ENCODE measurements at regions not wholly inside any gene's neighbourhood (a gene's known extent, or its start where the extent isn't known, plus 50 kb on each side); places are given as distances from the start of the nearest gene placed in this dataset.
"Not testable (repeated sequence)": the region's sequence is repeated elsewhere in the genome, so short reads cannot be mapped to it uniquely, and the experiment has no call there.

- no peak for TF ChIP-seq REST (IDR thresholded peaks at IDR 0.05)
Measured at GRCh38 chr13:18233783-18234299, 947.8 kb downstream of the TUBA3C start (continued).

GRCh38 chr13:18232994-18233782, 948.4 kb downstream of the TUBA3C start:
- no peak overlapping the region for H3K4me2 ChIP-seq
- no peak for DNase-seq (ENCODE audit: low read depth in 1 of 2, low spot score in 1 of 2)
- ATAC-seq: no peak
- H3K27ac ChIP-seq: no peak overlapping the region
- TF ChIP-seq CEBPB (IDR thresholded peaks at IDR 0.05): no peak
- TF ChIP-seq CBX8 (IDR thresholded peaks at IDR 0.05): no peak
- TF ChIP-seq MAX (IDR thresholded peaks at IDR 0.05): no peak
- no peak for TF ChIP-seq BHLHE40 (IDR thresholded peaks at IDR 0.05; ENCODE audit: low read depth, low read length)
- no peak for TF ChIP-seq RAD21 (conservative IDR thresholded peaks at IDR 0.05 in 1 of 2, IDR thresholded peaks at IDR 0.05 in 1 of 2)
- no peak for TF ChIP-seq TP53 (CRISPR knock-in tag; IDR thresholded peaks at IDR 0.05)
- no peak for TF ChIP-seq EHF (CRISPR knock-in tag; IDR thresholded peaks at IDR 0.05)
- TF ChIP-seq MYC (IDR thresholded peaks at IDR 0.05; ENCODE audit: borderline replicate concordance, low read length): no peak
- no peak for TF ChIP-seq RARB (CRISPR knock-in tag; IDR thresholded peaks at IDR 0.05)
- TF ChIP-seq NFE2L2 (conservative IDR thresholded peaks at IDR 0.05; ENCODE audit: low read length): no peak
- H3K4me3 ChIP-seq: no peak overlapping the region
- POLR2A ChIA-PET: no interaction called here
- H3K4me1 ChIP-seq: no peaks in the 10 kb centered on the region
- 97% methylated on average over 83 of the region's 95 CpGs for WGBS (ENCODE audit: missing lambda C conversion rate)
- FAIRE-seq: no peak
- CTCF ChIA-PET: no interaction called here
- H3K9me3 ChIP-seq: no peaks in the 10 kb centered on the region; the same call in 2 of the 3 replicates

GRCh38 chr13:18232298-18232993, 949.2 kb downstream of the TUBA3C start:
- H3K27ac ChIP-seq: no peak overlapping the region
- H3K9me3 ChIP-seq: no peaks in the 10 kb centered on the region; the same call in 2 of the 3 replicates
- WGBS (ENCODE audit: missing lambda C conversion rate): 97% methylated on average over 50 of the region's 80 CpGs
- ATAC-seq (no peak), DNase-seq (ENCODE audit: low read depth in 1 of 2, low spot score in 1 of 2) (no peak), FAIRE-seq (no peak)
- no peaks in the 10 kb centered on the region for H3K4me1 ChIP-seq
- no peak overlapping the region for H3K4me3 ChIP-seq
- TF ChIP-seq JUN (IDR thresholded peaks at IDR 0.05) (no peak), BHLHE40 (IDR thresholded peaks at IDR 0.05; ENCODE audit: low read depth, low read length) (no peak), ZC3H11A (IDR thresholded peaks at IDR 0.05) (no peak), SREBF2 (IDR thresholded peaks at IDR 0.05) (no peak), BCL3 (IDR thresholded peaks at IDR 0.05) (no peak), POLR2A (IDR thresholded peaks at IDR 0.05; ENCODE audit: low read length) (no peak), TFCP2L1 (CRISPR knock-in tag; IDR thresholded peaks at IDR 0.05) (no peak), KDM1A (IDR thresholded peaks at IDR 0.05; ENCODE audit: low read depth) (no peak), POLR2AphosphoS2 (conservative IDR thresholded peaks at IDR 0.05; ENCODE audit: low read length) (no peak), E2F6 (IDR thresholded peaks at IDR 0.05; ENCODE audit: borderline replicate concordance, low read depth) (no peak), ESRRA (IDR thresholded peaks at IDR 0.05; ENCODE audit: borderline replicate concordance, low read length) (no peak), ATOH8 (CRISPR knock-in tag; IDR thresholded peaks at IDR 0.05; ENCODE audit: low read depth) (no peak), HMGXB4 (CRISPR knock-in tag; IDR thresholded peaks at IDR 0.05; ENCODE audit: borderline replicate concordance) (no peak)
- ChIA-PET POLR2A (no interaction called here), CTCF (no interaction called here)
- no peak overlapping the region for H3K4me2 ChIP-seq

- H3K9me3 ChIP-seq; FAIRE-seq; CTCF ChIA-PET; H3K4me1 ChIP-seq; POLR2A ChIA-PET; H3K27ac ChIP-seq; H3K4me2 ChIP-seq; ATAC-seq; DNase-seq (ENCODE audit: low read depth in 1 of 2, low spot score in 1 of 2); H3K4me3 ChIP-seq: not testable (repeated sequence)
- 67% methylated on average over 1 of the region's 3 CpGs for WGBS (ENCODE audit: missing lambda C conversion rate)
Measured at GRCh38 chr13:18224411-18224810, 957.2 kb downstream of the TUBA3C start.

All from A549 (cell line).